ENCODE measurements at regions not wholly inside any gene's neighbourhood (a gene's known extent, or its start where the extent isn't known, plus 50 kb on each side); places are given as distances from the start of the nearest gene placed in this dataset.
A peak's percentile ranks its signal among the peaks of the same experiment; 100 is the strongest.
"Not testable (repeated sequence)": the region's sequence is repeated elsewhere in the genome, so short reads cannot be mapped to it uniquely, and the experiment has no call there.

- H3K27me3 ChIP-seq; H3K27ac ChIP-seq; H3K4me1 ChIP-seq; DNase-seq; H3K36me3 ChIP-seq; H3K4me3 ChIP-seq; H3K9me3 ChIP-seq (replicated peaks): not testable (repeated sequence)
Measured at GRCh38 chr5:104002783-104003182, 440.2 kb upstream of the NUDT12 start.

GRCh38 chr5:104001136-104001535 is 438.5 kb upstream of the NUDT12 start:
- H3K9me3 ChIP-seq (replicated peaks): no peaks in the 10 kb centered on the region
- no peak overlapping the region for H3K4me3 ChIP-seq
- H3K36me3 ChIP-seq: no peaks in the 10 kb centered on the region
- H3K4me1 ChIP-seq: no peaks in the 10 kb centered on the region
- H3K27me3 ChIP-seq: no peaks in the 10 kb centered on the region
- DNase-seq: no peak
- H3K27ac ChIP-seq: no peak overlapping the region

GRCh38 chr5:103993031-103993430 is 430.4 kb upstream of the NUDT12 start:
- H3K9me3 ChIP-seq (replicated peaks): no peaks in the 10 kb centered on the region
- no peak overlapping the region for H3K27ac ChIP-seq
- no peak overlapping the region for H3K4me3 ChIP-seq
- H3K4me1 ChIP-seq: peaks cover 6% of the 10 kb centered on the region
- no peaks in the 10 kb centered on the region for H3K36me3 ChIP-seq
- no peak for DNase-seq
- no peaks in the 10 kb centered on the region for H3K27me3 ChIP-seq

- Histone ChIP-seq H3K9me3 (replicated peaks) (no peaks in the 10 kb centered on the region), H3K4me3 (no peak overlapping the region), H3K27me3 (no peaks in the 10 kb centered on the region), H3K4me1 (peaks cover under 1% of the 10 kb centered on the region; the same call in 1 of the 2 replicates), H3K36me3 (no peaks in the 10 kb centered on the region), H3K27ac (no peak overlapping the region)
- DNase-seq: no peak
Measured at GRCh38 chr5:103990064-103990463, 427.5 kb upstream of the NUDT12 start.

GRCh38 chr5:103981592-103981991 is 419.0 kb upstream of the NUDT12 start:
- Histone ChIP-seq H3K27me3 (no peaks in the 10 kb centered on the region), H3K36me3 (no peaks in the 10 kb centered on the region), H3K9me3 (replicated peaks) (0 out of 2 replicates have a peak, but pooled peaks cover 2% of the 10 kb centered on the region), H3K27ac (no peak overlapping the region), H3K4me3 (no peak overlapping the region), H3K4me1 (no peaks in the 10 kb centered on the region; the same call in 1 of the 2 replicates)
- no peak for DNase-seq

GRCh38 chr5:103973669-103974068 is 411.1 kb upstream of the NUDT12 start:
- Histone ChIP-seq H3K27me3 (no peaks in the 10 kb centered on the region), H3K27ac (no peak overlapping the region), H3K36me3 (no peaks in the 10 kb centered on the region), H3K4me3 (no peak overlapping the region), H3K9me3 (replicated peaks) (peaks cover 3% of the 10 kb centered on the region; the same call in 1 of the 2 replicates), H3K4me1 (no peaks in the 10 kb centered on the region)
- no peak for DNase-seq

- H3K4me3 ChIP-seq, DNase-seq, H3K36me3 ChIP-seq, H3K27ac ChIP-seq, H3K27me3 ChIP-seq, H3K4me1 ChIP-seq: not testable (repeated sequence)
- H3K9me3 ChIP-seq (replicated peaks): peaks cover 14% of the 10 kb centered on the region; the same call in 1 of the 2 replicates
Measured at GRCh38 chr5:103966295-103966694, 403.7 kb upstream of the NUDT12 start.

GRCh38 chr5:103962023-103962422 is 399.4 kb upstream of the NUDT12 start:
- H3K4me1 ChIP-seq: no peaks in the 10 kb centered on the region
- H3K36me3 ChIP-seq: no peaks in the 10 kb centered on the region
- no peak overlapping the region for H3K4me3 ChIP-seq
- no peak overlapping the region for H3K27ac ChIP-seq
- no peaks in the 10 kb centered on the region for H3K27me3 ChIP-seq
- no peak for DNase-seq
- H3K9me3 ChIP-seq (replicated peaks): peaks cover 4% of the 10 kb centered on the region; the same call in 1 of the 2 replicates

- no peaks in the 10 kb centered on the region for H3K4me1 ChIP-seq
- H3K27ac ChIP-seq: no peak overlapping the region
- H3K9me3 ChIP-seq (replicated peaks): no peaks in the 10 kb centered on the region
- no peak for DNase-seq
- H3K27me3 ChIP-seq: no peaks in the 10 kb centered on the region
- no peak overlapping the region for H3K4me3 ChIP-seq
- H3K36me3 ChIP-seq: no peaks in the 10 kb centered on the region
Measured at GRCh38 chr5:103953601-103954382, 391.2 kb upstream of the NUDT12 start.

GRCh38 chr5:103951776-103952175 is 389.2 kb upstream of the NUDT12 start:
- Histone ChIP-seq H3K36me3 (0 out of 2 replicates have a peak, but pooled peaks cover 4% of the 10 kb centered on the region), H3K27me3 (no peaks in the 10 kb centered on the region), H3K9me3 (replicated peaks) (no peaks in the 10 kb centered on the region), H3K4me3 (no peak overlapping the region), H3K27ac (no peak overlapping the region), H3K4me1 (no peaks in the 10 kb centered on the region)
- DNase-seq: no peak

- Histone ChIP-seq H3K27me3 (no peaks in the 10 kb centered on the region), H3K27ac (no peak overlapping the region), H3K36me3 (0 out of 2 replicates have a peak, but pooled peaks cover 4% of the 10 kb centered on the region), H3K4me3 (no peak overlapping the region), H3K9me3 (replicated peaks) (no peaks in the 10 kb centered on the region), H3K4me1 (peaks cover 16% of the 10 kb centered on the region)
- DNase-seq: no peak
Measured at GRCh38 chr5:103943230-103943629, 380.6 kb upstream of the NUDT12 start.

- H3K4me1 ChIP-seq: peaks cover 18% of the 10 kb centered on the region
- H3K4me3 ChIP-seq: no peak overlapping the region
- H3K27ac ChIP-seq: no peak overlapping the region
- H3K36me3 ChIP-seq: no peaks in the 10 kb centered on the region
- H3K9me3 ChIP-seq (replicated peaks): no peaks in the 10 kb centered on the region
- DNase-seq: no peak
- no peaks in the 10 kb centered on the region for H3K27me3 ChIP-seq
Measured at GRCh38 chr5:103942587-103943186, 380.1 kb upstream of the NUDT12 start.

GRCh38 chr5:103941596-103941995 is 379.0 kb upstream of the NUDT12 start:
- Histone ChIP-seq H3K4me3 (no peak overlapping the region), H3K27ac (no peak overlapping the region), H3K9me3 (replicated peaks) (0 out of 2 replicates have a peak, but pooled peaks cover 2% of the 10 kb centered on the region), H3K36me3 (no peaks in the 10 kb centered on the region), H3K27me3 (no peaks in the 10 kb centered on the region), H3K4me1 (peaks cover 24% of the 10 kb centered on the region)
- no peak for DNase-seq

GRCh38 chr5:103938146-103938695 is 375.6 kb upstream of the NUDT12 start:
- Histone ChIP-seq H3K27me3 (no peaks in the 10 kb centered on the region), H3K27ac (peak overlapping the region; percentile 99), H3K9me3 (replicated peaks) (0 out of 2 replicates have a peak, but pooled peaks cover 5% of the 10 kb centered on the region), H3K36me3 (no peaks in the 10 kb centered on the region), H3K4me1 (peaks cover 24% of the 10 kb centered on the region), H3K4me3 (peak overlapping the region; percentile 50)
- DNase-seq: peak; percentile 68 to 95

- Histone ChIP-seq H3K36me3 (no peaks in the 10 kb centered on the region), H3K9me3 (replicated peaks) (no peaks in the 10 kb centered on the region)
- DNase-seq: peak in 1 of 2 experiments; percentile 33
Measured at GRCh38 chr5:103929338-103930013, 366.9 kb upstream of the NUDT12 start.

More at GRCh38 chr5:103929338-103930013, 366.9 kb upstream of the NUDT12 start:
- H3K4me3 ChIP-seq: no peak overlapping the region
- peak overlapping the region; percentile 2; the same call in 1 of the 2 replicates for H3K27ac ChIP-seq
- H3K27me3 ChIP-seq: no peaks in the 10 kb centered on the region
- peaks cover 12% of the 10 kb centered on the region for H3K4me1 ChIP-seq

Measured in SJCRH30 (cell line).